Ishikawa (cell line): ENCODE measurements at regions not wholly inside any gene's neighbourhood (a gene's known extent, or its start where the extent isn't known, plus 50 kb on each side); places are given as distances from the start of the nearest gene placed in this dataset.

Experiments used
- CEBPB ChIP-seq: IDR thresholded peaks from 2 replicates; pipeline ENCODE4 v1.6.1; 2012
- CREB1 ChIP-seq: IDR thresholded peaks from 2 replicates; pipeline ENCODE4 v1.6.1; 2012; ENCODE audit warnings: low read depth
- EGR1 ChIP-seq: IDR thresholded peaks from 2 replicates; pipeline ENCODE4 v1.6.1; 2012
- EP300 ChIP-seq: IDR thresholded peaks from 2 replicates; pipeline ENCODE4 v1.6.1; 2012; ENCODE audit warnings: borderline replicate concordance
- FOXM1 ChIP-seq: IDR thresholded peaks from 2 replicates; pipeline ENCODE4 v1.6.1; 2012; ENCODE audit warnings: low read depth, borderline replicate concordance
- NFIC ChIP-seq: IDR thresholded peaks from 2 replicates; pipeline ENCODE4 v1.6.1; 2012
- RAD21 ChIP-seq: IDR thresholded peaks from 2 replicates; pipeline ENCODE4 v1.6.1; 2012; ENCODE audit warnings: low read depth
- TAF1 ChIP-seq: IDR thresholded peaks from 2 replicates; pipeline ENCODE4 v1.6.1; 2012; ENCODE audit warnings: low read depth, mild to moderate bottlenecking
- TCF12 ChIP-seq: IDR thresholded peaks from 2 replicates; pipeline ENCODE4 v1.6.1; 2012; ENCODE audit warnings: low read depth
- TEAD4 ChIP-seq: IDR thresholded peaks from 2 replicates; pipeline ENCODE4 v1.6.1; 2012
- YY1 ChIP-seq: IDR thresholded peaks from 2 replicates; pipeline ENCODE4 v1.6.1; 2012; ENCODE audit warnings: low read depth
- ZBTB7A ChIP-seq: IDR thresholded peaks from 2 replicates; pipeline ENCODE4 v1.6.1; 2012; ENCODE audit warnings: low read depth
- TF ChIP-seq, protein P1 (sequence below): IDR thresholded peaks from 2 replicates; pipeline ENCODE4 v1.6.1; 2012
- TF ChIP-seq, protein P2 (sequence below): IDR thresholded peaks from 2 replicates; pipeline ENCODE4 v1.6.1; 2012; ENCODE audit warnings: low read depth, mild to moderate bottlenecking
- TF ChIP-seq, protein P3 (sequence below): IDR thresholded peaks from 2 replicates; pipeline ENCODE4 v1.6.1; 2012

- TF ChIP-seq ZBTB7A (no peak), CREB1 (no peak), EGR1 (no peak), TEAD4 (no peak), TCF12 (no peak), NFIC (no peak), YY1 (no peak), TAF1 (no peak), CEBPB (no peak), EP300 (no peak)
- TF ChIP-seq, protein P1, sequence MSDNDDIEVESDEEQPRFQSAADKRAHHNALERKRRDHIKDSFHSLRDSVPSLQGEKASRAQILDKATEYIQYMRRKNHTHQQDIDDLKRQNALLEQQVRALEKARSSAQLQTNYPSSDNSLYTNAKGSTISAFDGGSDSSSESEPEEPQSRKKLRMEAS, result no peak
- TF ChIP-seq, protein P2, sequence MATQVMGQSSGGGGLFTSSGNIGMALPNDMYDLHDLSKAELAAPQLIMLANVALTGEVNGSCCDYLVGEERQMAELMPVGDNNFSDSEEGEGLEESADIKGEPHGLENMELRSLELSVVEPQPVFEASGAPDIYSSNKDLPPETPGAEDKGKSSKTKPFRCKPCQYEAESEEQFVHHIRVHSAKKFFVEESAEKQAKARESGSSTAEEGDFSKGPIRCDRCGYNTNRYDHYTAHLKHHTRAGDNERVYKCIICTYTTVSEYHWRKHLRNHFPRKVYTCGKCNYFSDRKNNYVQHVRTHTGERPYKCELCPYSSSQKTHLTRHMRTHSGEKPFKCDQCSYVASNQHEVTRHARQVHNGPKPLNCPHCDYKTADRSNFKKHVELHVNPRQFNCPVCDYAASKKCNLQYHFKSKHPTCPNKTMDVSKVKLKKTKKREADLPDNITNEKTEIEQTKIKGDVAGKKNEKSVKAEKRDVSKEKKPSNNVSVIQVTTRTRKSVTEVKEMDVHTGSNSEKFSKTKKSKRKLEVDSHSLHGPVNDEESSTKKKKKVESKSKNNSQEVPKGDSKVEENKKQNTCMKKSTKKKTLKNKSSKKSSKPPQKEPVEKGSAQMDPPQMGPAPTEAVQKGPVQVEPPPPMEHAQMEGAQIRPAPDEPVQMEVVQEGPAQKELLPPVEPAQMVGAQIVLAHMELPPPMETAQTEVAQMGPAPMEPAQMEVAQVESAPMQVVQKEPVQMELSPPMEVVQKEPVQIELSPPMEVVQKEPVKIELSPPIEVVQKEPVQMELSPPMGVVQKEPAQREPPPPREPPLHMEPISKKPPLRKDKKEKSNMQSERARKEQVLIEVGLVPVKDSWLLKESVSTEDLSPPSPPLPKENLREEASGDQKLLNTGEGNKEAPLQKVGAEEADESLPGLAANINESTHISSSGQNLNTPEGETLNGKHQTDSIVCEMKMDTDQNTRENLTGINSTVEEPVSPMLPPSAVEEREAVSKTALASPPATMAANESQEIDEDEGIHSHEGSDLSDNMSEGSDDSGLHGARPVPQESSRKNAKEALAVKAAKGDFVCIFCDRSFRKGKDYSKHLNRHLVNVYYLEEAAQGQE, result no peak
Observed at GRCh38 chr5:62124266-62124665, 181.7 kb upstream of the KIF2A start.

- TF ChIP-seq YY1 (no peak), RAD21 (no peak), CREB1 (no peak), CEBPB (no peak)
- TF ChIP-seq, protein P3, sequence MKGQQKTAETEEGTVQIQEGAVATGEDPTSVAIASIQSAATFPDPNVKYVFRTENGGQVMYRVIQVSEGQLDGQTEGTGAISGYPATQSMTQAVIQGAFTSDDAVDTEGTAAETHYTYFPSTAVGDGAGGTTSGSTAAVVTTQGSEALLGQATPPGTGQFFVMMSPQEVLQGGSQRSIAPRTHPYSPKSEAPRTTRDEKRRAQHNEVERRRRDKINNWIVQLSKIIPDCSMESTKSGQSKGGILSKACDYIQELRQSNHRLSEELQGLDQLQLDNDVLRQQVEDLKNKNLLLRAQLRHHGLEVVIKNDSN, result no peak
Observed at GRCh38 chr5:62126090-62126489, 179.9 kb upstream of the KIF2A start.

- TF ChIP-seq EP300 (no peak), FOXM1 (no peak), RAD21 (no peak), NFIC (no peak), ZBTB7A (no peak), TCF12 (no peak), TAF1 (no peak), YY1 (no peak), TEAD4 (no peak)
- TF ChIP-seq, protein P3, result no peak
- TF ChIP-seq, protein P2, result no peak
- TF ChIP-seq, protein P1, result no peak
Observed at GRCh38 chr5:62127098-62127736, 178.8 kb upstream of the KIF2A start.

DNA sequence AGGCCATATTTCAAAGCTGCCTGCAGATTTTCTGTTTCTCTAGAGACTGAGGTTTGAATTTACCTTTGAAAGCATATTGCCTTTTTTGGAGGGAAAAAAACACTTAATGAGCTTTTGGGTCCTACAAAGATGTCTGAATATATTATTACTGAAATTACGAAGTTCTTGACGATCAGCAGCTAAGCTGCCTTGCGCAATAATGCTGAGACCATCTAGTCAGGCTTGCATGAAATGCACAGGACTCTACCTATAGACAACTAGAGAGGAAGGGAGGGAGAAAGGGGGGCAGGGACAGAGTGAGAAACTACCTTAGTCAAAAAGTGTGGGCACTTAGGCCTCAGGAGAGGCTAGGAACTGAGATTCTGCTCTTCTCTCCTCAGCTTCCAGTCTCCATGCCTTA is 175.9 kb upstream of the KIF2A start:
- TF ChIP-seq CEBPB, result peak; percentile 48
- TF ChIP-seq, protein P3, result no peak

GRCh38 chr5:62132276-62132675 is 173.7 kb upstream of the KIF2A start:
- TF ChIP-seq CREB1, result no peak
- TF ChIP-seq TAF1, result no peak

- TF ChIP-seq TEAD4 (no peak), RAD21 (no peak), TCF12 (no peak), YY1 (no peak), CREB1 (no peak), NFIC (no peak), CEBPB (no peak)
- TF ChIP-seq, protein P1, result no peak
- TF ChIP-seq, protein P2, result no peak
Observed at GRCh38 chr5:62133426-62133825, 172.6 kb upstream of the KIF2A start.
